ENCODE measurements at regions not wholly inside any gene's neighbourhood (a gene's known extent, or its start where the extent isn't known, plus 50 kb on each side); places are given as distances from the start of the nearest gene placed in this dataset.

DNA sequence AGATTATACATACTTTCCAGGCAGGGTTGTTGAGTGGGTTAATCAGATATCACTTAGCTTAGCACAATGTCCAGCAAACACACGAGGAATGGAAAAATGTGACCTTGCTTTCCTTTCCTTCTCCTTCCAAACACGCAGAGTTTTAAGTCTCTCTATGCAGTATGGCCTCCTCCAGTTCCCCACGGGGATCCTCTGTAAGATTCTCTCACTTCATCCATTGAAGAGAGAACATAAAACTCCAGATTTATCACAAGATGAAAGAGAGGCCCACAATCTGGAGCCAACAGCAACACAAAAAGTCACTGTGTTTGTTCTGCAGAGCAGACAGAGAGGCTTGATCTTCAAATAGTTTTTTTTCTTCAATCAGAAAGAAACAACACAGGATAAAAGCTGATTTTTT, 336.8 kb upstream of the CLNK start:
- Mint-ChIP-seq H3K4me3 (no peak overlapping the region), H3K9me3 (no peaks in the 10 kb centered on the region), H3K27me3 (ENCODE audit: low read depth) (peaks cover 24% of the 10 kb centered on the region), H3K36me3 (ENCODE audit: low read depth) (no peaks in the 10 kb centered on the region), H3K4me1 (peaks cover 33% of the 10 kb centered on the region), H3K27ac (peak overlapping the region; percentile 87 to 89 (median 88))
- TF ChIP-seq, protein P1, sequence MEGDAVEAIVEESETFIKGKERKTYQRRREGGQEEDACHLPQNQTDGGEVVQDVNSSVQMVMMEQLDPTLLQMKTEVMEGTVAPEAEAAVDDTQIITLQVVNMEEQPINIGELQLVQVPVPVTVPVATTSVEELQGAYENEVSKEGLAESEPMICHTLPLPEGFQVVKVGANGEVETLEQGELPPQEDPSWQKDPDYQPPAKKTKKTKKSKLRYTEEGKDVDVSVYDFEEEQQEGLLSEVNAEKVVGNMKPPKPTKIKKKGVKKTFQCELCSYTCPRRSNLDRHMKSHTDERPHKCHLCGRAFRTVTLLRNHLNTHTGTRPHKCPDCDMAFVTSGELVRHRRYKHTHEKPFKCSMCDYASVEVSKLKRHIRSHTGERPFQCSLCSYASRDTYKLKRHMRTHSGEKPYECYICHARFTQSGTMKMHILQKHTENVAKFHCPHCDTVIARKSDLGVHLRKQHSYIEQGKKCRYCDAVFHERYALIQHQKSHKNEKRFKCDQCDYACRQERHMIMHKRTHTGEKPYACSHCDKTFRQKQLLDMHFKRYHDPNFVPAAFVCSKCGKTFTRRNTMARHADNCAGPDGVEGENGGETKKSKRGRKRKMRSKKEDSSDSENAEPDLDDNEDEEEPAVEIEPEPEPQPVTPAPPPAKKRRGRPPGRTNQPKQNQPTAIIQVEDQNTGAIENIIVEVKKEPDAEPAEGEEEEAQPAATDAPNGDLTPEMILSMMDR (IDR thresholded peaks at IDR 0.05; ENCODE audit: unreplicated experiment in 3 of 3): no peak

- TF ChIP-seq, protein P1 (IDR thresholded peaks at IDR 0.05; ENCODE audit: unreplicated experiment in 3 of 3): no peak
- peaks cover 16% of the 10 kb centered on the region for H3K27me3 Mint-ChIP-seq (ENCODE audit: low read depth)
- H3K27ac Mint-ChIP-seq: peak overlapping the region; percentile 12 to 89 (median 86)
- H3K4me3 Mint-ChIP-seq: no peak overlapping the region
- H3K4me1 Mint-ChIP-seq: peaks cover 33% of the 10 kb centered on the region
- peaks cover 2% of the 10 kb centered on the region for H3K9me3 Mint-ChIP-seq
- H3K36me3 Mint-ChIP-seq (ENCODE audit: low read depth): no peaks in the 10 kb centered on the region
Measured at GRCh38 chr4:11019451-11020240, 335.1 kb upstream of the CLNK start.

- no peak overlapping the region for H3K4me3 Mint-ChIP-seq
- no peak overlapping the region for H3K27ac Mint-ChIP-seq
- peaks cover 2% of the 10 kb centered on the region for H3K4me1 Mint-ChIP-seq
- peaks cover 2% of the 10 kb centered on the region for H3K9me3 Mint-ChIP-seq
- peaks cover 8% of the 10 kb centered on the region for H3K27me3 Mint-ChIP-seq (ENCODE audit: low read depth)
- no peaks in the 10 kb centered on the region for H3K36me3 Mint-ChIP-seq (ENCODE audit: low read depth)
- TF ChIP-seq, protein P1 (IDR thresholded peaks at IDR 0.05; ENCODE audit: unreplicated experiment in 3 of 3): no peak
Measured at GRCh38 chr4:11014199-11014598, 329.6 kb upstream of the CLNK start.

DNA sequence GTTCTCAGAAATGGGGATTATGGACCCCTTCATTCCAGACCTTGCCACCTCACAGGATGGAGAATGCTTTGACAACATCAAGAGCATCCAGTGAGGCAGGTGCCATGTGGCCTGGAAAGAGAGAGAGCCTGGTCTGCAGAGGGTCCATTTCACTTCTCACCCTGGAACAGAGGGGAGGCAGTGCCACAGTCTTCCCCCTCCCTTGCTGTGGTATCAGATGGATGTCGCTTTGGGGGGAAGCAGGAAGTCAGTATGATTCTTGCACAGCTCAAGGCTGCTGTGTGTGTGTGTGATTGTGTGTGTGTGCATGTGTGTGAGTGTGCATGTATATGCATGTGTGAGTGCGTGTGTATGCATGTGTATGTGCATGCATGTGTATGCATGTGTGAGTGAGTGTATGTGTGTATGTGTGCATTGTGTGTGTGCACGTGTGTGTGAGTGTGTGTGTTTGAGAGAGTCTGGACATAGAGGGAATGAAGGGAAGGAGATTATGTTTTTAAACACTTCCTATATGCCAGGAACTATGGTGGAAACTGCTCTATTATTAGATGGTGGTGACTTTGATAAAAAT, 328.6 kb upstream of the CLNK start:
- peaks cover 8% of the 10 kb centered on the region for H3K27me3 Mint-ChIP-seq (ENCODE audit: low read depth)
- TF ChIP-seq, protein P1 (IDR thresholded peaks at IDR 0.05; ENCODE audit: unreplicated experiment in 3 of 3): no peak
- no peak overlapping the region for H3K27ac Mint-ChIP-seq
- H3K4me1 Mint-ChIP-seq: no peaks in the 10 kb centered on the region
- H3K4me3 Mint-ChIP-seq: no peak overlapping the region
- no peaks in the 10 kb centered on the region for H3K36me3 Mint-ChIP-seq (ENCODE audit: low read depth)
- peaks cover 2% of the 10 kb centered on the region for H3K9me3 Mint-ChIP-seq

- Mint-ChIP-seq H3K4me1 (no peaks in the 10 kb centered on the region), H3K9me3 (peaks cover 5% of the 10 kb centered on the region), H3K4me3 (no peak overlapping the region), H3K27ac (no peak overlapping the region), H3K36me3 (ENCODE audit: low read depth) (no peaks in the 10 kb centered on the region), H3K27me3 (ENCODE audit: low read depth) (peaks cover 8% of the 10 kb centered on the region)
- TF ChIP-seq, protein P1 (IDR thresholded peaks at IDR 0.05; ENCODE audit: unreplicated experiment in 3 of 3): no peak
Measured at GRCh38 chr4:11011249-11011648, 326.7 kb upstream of the CLNK start.

DNA sequence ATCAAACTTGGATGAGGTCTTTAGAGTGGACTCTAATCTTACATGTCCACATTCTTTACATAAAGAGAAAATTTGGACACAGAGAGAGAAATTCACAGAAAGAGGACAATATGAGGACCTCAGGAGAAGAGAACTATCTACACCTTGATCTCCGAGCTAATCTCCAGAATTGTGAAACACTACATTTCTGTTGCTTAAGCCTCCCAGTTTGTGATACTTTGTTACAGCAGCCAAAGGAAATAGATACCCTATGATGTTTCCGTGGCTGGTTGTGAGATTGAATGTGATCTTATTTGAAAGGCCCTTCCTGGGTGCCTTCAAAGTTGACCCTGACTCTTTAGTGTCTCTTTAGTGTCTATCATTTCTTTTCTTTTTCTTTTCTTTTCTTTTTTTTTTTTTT, 326.1 kb upstream of the CLNK start:
- Mint-ChIP-seq H3K27ac (no peak overlapping the region), H3K9me3 (peaks cover 5% of the 10 kb centered on the region), H3K36me3 (ENCODE audit: low read depth) (no peaks in the 10 kb centered on the region)

More for the DNA sequence above, 326.1 kb upstream of the CLNK start:
- TF ChIP-seq, protein P1 (IDR thresholded peaks at IDR 0.05; ENCODE audit: unreplicated experiment in 3 of 3): no peak
- peaks cover 8% of the 10 kb centered on the region for H3K27me3 Mint-ChIP-seq (ENCODE audit: low read depth)
- H3K4me1 Mint-ChIP-seq: no peaks in the 10 kb centered on the region
- H3K4me3 Mint-ChIP-seq: no peak overlapping the region
